Activated CD8-positive, alpha-beta T cell treated with anti-CD3 and anti-CD28 coated beads for 36 hours (primary cell): ENCODE measurements at regions not wholly inside any gene's neighbourhood (a gene's known extent, or its start where the extent isn't known, plus 50 kb on each side); places are given as distances from the start of the nearest gene placed in this dataset.

ENCODE experiments used
- ATAC-seq: fragments of 200-7000 bp; cut with Tn5 transposase; one replicate; pipeline ENCODE4 v1.10.0; 2021; ENCODE audit warnings: mild to moderate bottlenecking, moderate library complexity
- CTCF ChIA-PET: fragments of 350-600 bp; sonication (Branson Sonifier 250); formaldehyde crosslinking; loops from one replicate; lab custom pipeline; 2021; ENCODE audit warnings: antibody characterized with exemption; lab: Charles Lee
- POLR2A ChIA-PET: fragments of 350-600 bp; sonication (Branson Sonifier 250); formaldehyde crosslinking; loops from one replicate; lab custom pipeline; 2021; ENCODE audit warnings: antibody characterized with exemption; lab: Charles Lee
- DNase-seq: peaks from one replicate; pipeline ENCODE4 v3.0.0-alpha.2; 2020
- H3K27ac Mint-ChIP-seq: one replicate; pipeline ENCODE4 v1.8.0; 2021; ENCODE audit warnings: mild to moderate bottlenecking, mixed read lengths
- H3K27me3 Mint-ChIP-seq: one replicate; pipeline ENCODE4 v1.8.0; 2021; ENCODE audit warnings: mixed read lengths
- H3K36me3 Mint-ChIP-seq: one replicate; pipeline ENCODE4 v1.8.0; 2021; ENCODE audit warnings: low read depth, mixed read lengths
- H3K4me1 Mint-ChIP-seq: one replicate; pipeline ENCODE4 v1.8.0; 2021; ENCODE audit warnings: low read depth, mixed read lengths
- H3K4me3 Mint-ChIP-seq: one replicate; pipeline ENCODE4 v1.8.0; 2021; ENCODE audit warnings: mild to moderate bottlenecking, moderate library complexity, mixed read lengths
- H3K9me3 Mint-ChIP-seq: one replicate; pipeline ENCODE4 v1.8.0; 2021; ENCODE audit warnings: mixed read lengths
- intact Hi-C: fragments of 100-400 bp; cut with micrococcal nuclease; formaldehyde crosslinking; loops from one replicate; pipeline ENCODE4 v1.10.0; 2022
- TF ChIP-seq, protein P1 (sequence below): fragments of 200-600 bp; IDR thresholded peaks from one replicate; pipeline ENCODE4 v1.8.0; 2022; ENCODE audit warnings: antibody characterized with exemption, mild to moderate bottlenecking

GRCh38 chr11:25891960-25892359 lies 440.0 kb upstream of the ANO3 start:
- intact Hi-C loops: no loop called here
- Mint-ChIP-seq H3K4me3 (no peak overlapping the region), H3K36me3 (no peaks in the 10 kb centered on the region), H3K4me1 (no peaks in the 10 kb centered on the region), H3K27ac (no peak overlapping the region), H3K9me3 (no peaks in the 10 kb centered on the region), H3K27me3 (no peaks in the 10 kb centered on the region)
- DNase-seq (no peak), ATAC-seq (no peak)
- TF ChIP-seq, protein P1, sequence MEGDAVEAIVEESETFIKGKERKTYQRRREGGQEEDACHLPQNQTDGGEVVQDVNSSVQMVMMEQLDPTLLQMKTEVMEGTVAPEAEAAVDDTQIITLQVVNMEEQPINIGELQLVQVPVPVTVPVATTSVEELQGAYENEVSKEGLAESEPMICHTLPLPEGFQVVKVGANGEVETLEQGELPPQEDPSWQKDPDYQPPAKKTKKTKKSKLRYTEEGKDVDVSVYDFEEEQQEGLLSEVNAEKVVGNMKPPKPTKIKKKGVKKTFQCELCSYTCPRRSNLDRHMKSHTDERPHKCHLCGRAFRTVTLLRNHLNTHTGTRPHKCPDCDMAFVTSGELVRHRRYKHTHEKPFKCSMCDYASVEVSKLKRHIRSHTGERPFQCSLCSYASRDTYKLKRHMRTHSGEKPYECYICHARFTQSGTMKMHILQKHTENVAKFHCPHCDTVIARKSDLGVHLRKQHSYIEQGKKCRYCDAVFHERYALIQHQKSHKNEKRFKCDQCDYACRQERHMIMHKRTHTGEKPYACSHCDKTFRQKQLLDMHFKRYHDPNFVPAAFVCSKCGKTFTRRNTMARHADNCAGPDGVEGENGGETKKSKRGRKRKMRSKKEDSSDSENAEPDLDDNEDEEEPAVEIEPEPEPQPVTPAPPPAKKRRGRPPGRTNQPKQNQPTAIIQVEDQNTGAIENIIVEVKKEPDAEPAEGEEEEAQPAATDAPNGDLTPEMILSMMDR: no peak
- CTCF ChIA-PET: no interaction called here
- POLR2A ChIA-PET: no interaction called here

DNA sequence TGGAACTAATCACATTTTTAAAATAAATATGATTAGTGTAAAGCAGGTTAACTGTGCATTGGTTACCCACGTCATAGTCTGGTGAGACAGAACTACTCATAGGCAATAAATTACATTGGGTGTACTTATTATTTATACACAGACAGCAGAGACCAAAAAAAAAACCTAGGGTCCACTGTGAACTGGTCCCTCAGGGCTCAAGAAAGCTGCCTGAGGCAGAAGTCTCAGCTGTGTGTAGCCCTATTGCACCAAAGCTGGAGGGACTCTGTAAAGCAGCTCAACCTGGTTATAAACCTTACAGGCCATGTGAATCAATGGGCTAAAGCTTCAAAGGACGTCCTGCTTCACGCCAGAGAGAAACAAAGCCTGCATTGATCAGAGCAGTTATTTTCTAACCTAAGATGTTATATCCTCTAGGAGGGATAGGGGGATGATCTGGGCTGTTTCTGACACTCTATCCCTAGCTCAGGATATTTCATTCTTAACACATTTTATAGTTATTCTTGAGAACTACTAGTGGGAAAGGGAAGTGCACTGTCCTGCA lies 432.2 kb upstream of the ANO3 start:
- DNase-seq (no peak), ATAC-seq (no peak)
- Mint-ChIP-seq H3K4me3 (no peak overlapping the region), H3K9me3 (peaks cover 2% of the 10 kb centered on the region), H3K27ac (no peak overlapping the region), H3K27me3 (no peaks in the 10 kb centered on the region), H3K36me3 (no peaks in the 10 kb centered on the region), H3K4me1 (no peaks in the 10 kb centered on the region)
- CTCF ChIA-PET: no interaction called here
- intact Hi-C loops: no loop called here
- TF ChIP-seq, protein P1: no peak
- POLR2A ChIA-PET: no interaction called here

DNA sequence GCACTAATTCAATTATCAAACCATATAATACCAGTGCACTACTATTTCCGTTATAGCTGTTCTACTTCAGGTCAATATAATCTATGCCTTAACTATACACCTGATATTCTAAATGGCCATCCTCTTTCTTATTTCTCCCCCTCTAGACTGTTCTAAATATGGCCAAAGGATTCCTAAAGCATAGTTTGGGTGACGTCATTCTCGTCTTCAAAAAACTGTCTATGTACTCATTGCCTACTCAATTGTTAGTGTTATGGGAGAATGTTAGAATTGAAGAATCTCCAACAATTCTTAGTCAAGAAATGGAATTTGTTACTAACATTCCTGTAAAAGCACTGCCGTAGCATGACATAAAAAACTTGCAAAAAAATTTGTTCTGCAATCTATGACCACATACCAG lies 431.1 kb upstream of the ANO3 start:
- ChIA-PET CTCF (no interaction called here), POLR2A (no interaction called here)
- Mint-ChIP-seq H3K36me3 (no peaks in the 10 kb centered on the region), H3K9me3 (peaks cover 2% of the 10 kb centered on the region), H3K4me3 (no peak overlapping the region), H3K27ac (no peak overlapping the region), H3K4me1 (no peaks in the 10 kb centered on the region), H3K27me3 (no peaks in the 10 kb centered on the region)
- DNase-seq: no peak
- intact Hi-C loops: no loop called here
- ATAC-seq: no peak
- TF ChIP-seq, protein P1: no peak

- ChIA-PET CTCF (no interaction called here), POLR2A (no interaction called here)
- no peak overlapping the region for H3K27ac Mint-ChIP-seq
- no peak for DNase-seq
- H3K4me3 Mint-ChIP-seq: no peak overlapping the region
- TF ChIP-seq, protein P1: no peak
- intact Hi-C loops: no loop called here
- peaks cover 3% of the 10 kb centered on the region for H3K9me3 Mint-ChIP-seq
- no peaks in the 10 kb centered on the region for H3K4me1 Mint-ChIP-seq
- no peak for ATAC-seq
- H3K36me3 Mint-ChIP-seq: no peaks in the 10 kb centered on the region
- no peaks in the 10 kb centered on the region for H3K27me3 Mint-ChIP-seq
Measured at GRCh38 chr11:25901415-25901814, 430.5 kb upstream of the ANO3 start.

GRCh38 chr11:25902476-25902875 lies 429.5 kb upstream of the ANO3 start:
- CTCF ChIA-PET: no interaction called here
- no peaks in the 10 kb centered on the region for H3K36me3 Mint-ChIP-seq

More at GRCh38 chr11:25902476-25902875, 429.5 kb upstream of the ANO3 start:
- intact Hi-C loops: no loop called here
- no peaks in the 10 kb centered on the region for H3K4me1 Mint-ChIP-seq
- TF ChIP-seq, protein P1: no peak
- POLR2A ChIA-PET: no interaction called here
- no peak for ATAC-seq
- no peak for DNase-seq
- no peak overlapping the region for H3K4me3 Mint-ChIP-seq
- no peaks in the 10 kb centered on the region for H3K27me3 Mint-ChIP-seq
- H3K27ac Mint-ChIP-seq: no peak overlapping the region
- H3K9me3 Mint-ChIP-seq: peaks cover 5% of the 10 kb centered on the region
